GM12891 (cell line): ENCODE measurements at regions not wholly inside any gene's neighbourhood (a gene's known extent, or its start where the extent isn't known, plus 50 kb on each side); places are given as distances from the start of the nearest gene placed in this dataset.

ENCODE experiments used
- PAX5 ChIP-seq: IDR thresholded peaks from 2 replicates; pipeline ENCODE4 v1.6.1; 2011; ENCODE audit warnings: low read length, moderate library complexity, mild to moderate bottlenecking; ENCODE audit not compliant: insufficient read depth, severe bottlenecking
- POLR2A ChIP-seq: IDR thresholded peaks from 2 replicates; pipeline ENCODE4 v1.6.1; 2011; ENCODE audit warnings: low read depth, low read length, control low read depth
- POLR2AphosphoS5 ChIP-seq: IDR thresholded peaks from 2 replicates; pipeline ENCODE4 v1.6.1; 2011; ENCODE audit warnings: low read depth, low read length, control low read depth
- SPI1 ChIP-seq: IDR thresholded peaks from 2 replicates; pipeline ENCODE4 v1.6.1; 2011; ENCODE audit warnings: low read depth, low read length, control low read depth
- TAF1 ChIP-seq: IDR thresholded peaks from 2 replicates; pipeline ENCODE4 v1.6.1; 2011; ENCODE audit warnings: low read depth, low read length, control low read depth

- TF ChIP-seq TAF1 = no peak
- no peak for TF ChIP-seq POLR2AphosphoS5
- TF ChIP-seq POLR2A = no peak
- no peak for TF ChIP-seq SPI1
- TF ChIP-seq PAX5 = no peak
Measured at GRCh38 chr3:75265897-75266296, 398.2 kb upstream of the FRG2C start.
